Neural crest cell (in vitro differentiated cells): ENCODE measurements at regions not wholly inside any gene's neighbourhood (a gene's known extent, or its start where the extent isn't known, plus 50 kb on each side); places are given as distances from the start of the nearest gene placed in this dataset.

Source experiments
- DNase-seq: peaks from one replicate; pipeline ENCODE4 v3.0.0; 2021; ENCODE audit warnings: low read depth, mixed read lengths, low spot score
- H3K27ac Mint-ChIP-seq: one replicate; pipeline ENCODE4 v1.8.0; 2021; ENCODE audit warnings: mild to moderate bottlenecking, mixed read lengths; ENCODE audit not compliant: unreplicated experiment
- H3K27me3 Mint-ChIP-seq: 2 replicates; pipeline ENCODE4 v1.8.0; 2021; ENCODE audit warnings: low read depth, mild to moderate bottlenecking, mixed read lengths
- H3K36me3 Mint-ChIP-seq: 2 replicates; pipeline ENCODE4 v1.8.0; 2021; ENCODE audit warnings: low read depth, mild to moderate bottlenecking, mixed read lengths
- H3K4me1 Mint-ChIP-seq: 2 replicates; pipeline ENCODE4 v1.8.0; 2021; ENCODE audit warnings: mixed read lengths
- H3K4me3 Mint-ChIP-seq: one replicate; pipeline ENCODE4 v1.8.0; 2021; ENCODE audit warnings: mild to moderate bottlenecking, mixed read lengths
- H3K9me3 Mint-ChIP-seq: 2 replicates; pipeline ENCODE4 v1.8.0; 2021; ENCODE audit warnings: mixed read lengths
- CTCF ChIP-seq: fragments of 200-600 bp; sonication (generic); conservative IDR thresholded peaks from 2 replicates; pipeline ENCODE4 v1.5.0; 2021; ENCODE audit warnings: antibody characterized with exemption, mild to moderate bottlenecking

DNA sequence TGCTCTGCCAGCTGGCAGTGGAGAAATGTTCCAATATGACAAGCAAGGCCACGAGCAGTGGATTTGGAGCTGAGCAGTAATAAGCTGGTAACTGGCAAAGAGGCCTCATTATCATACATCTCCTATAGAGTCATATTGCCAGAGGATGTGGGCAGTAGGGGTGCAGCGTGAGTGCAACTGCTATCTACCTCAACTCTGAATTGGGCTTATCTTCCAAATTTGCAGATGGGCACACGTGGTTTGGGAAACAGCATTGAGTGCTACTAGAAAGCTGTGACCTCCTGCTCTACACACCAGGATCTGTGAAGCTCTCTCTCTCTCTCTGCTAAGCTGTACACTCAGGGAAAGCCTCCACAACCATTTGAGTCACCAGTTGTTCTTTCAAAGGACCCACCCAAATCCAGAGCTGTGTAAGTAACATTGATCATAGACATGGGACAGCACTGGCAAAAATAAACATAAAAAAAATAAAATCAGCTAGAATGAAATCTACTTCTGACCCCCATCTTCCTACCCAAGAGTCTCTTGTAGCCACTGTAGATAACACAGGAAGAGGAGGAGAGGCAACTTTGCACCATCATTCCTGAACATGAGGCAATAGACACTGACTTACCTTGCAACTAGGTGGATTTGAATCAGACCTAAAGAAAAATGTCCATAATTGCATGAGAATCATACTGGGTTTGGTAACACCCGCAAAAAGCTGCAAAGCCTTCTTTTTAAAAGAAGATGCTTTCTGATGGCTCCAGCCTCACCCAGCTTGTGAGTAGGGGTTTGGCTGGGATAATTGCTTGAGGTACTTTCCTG is 82.9 kb upstream of the THBS1 start:
- Mint-ChIP-seq H3K36me3 (no peaks in the 10 kb centered on the region), H3K9me3 (no peaks in the 10 kb centered on the region), H3K27me3 (no peaks in the 10 kb centered on the region), H3K4me1 (no peaks in the 10 kb centered on the region), H3K4me3 (no peak overlapping the region), H3K27ac (no peak overlapping the region)
- DNase-seq = no peak
- TF ChIP-seq CTCF = no peak

DNA sequence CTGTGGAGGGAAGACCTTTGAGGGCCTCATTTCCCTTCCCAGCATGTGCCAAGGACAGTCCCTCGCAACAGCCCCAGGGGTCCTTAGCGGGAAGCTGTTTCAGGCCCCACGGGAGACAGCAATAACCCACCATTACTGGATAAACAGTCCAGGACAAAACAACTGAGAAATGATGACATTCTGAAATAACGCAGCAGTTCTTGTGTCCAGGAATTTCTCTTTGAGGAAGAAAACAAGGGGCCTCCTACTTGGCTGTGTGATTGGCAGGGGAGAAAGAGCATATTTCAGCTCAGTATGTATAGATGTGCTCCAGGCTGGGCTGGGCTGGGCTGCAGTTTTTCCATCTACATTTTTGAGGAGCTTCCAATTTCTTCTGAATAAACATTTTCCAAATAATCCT is 82.2 kb upstream of the THBS1 start:
- Mint-ChIP-seq H3K27me3 (no peaks in the 10 kb centered on the region), H3K9me3 (no peaks in the 10 kb centered on the region), H3K4me1 (no peaks in the 10 kb centered on the region), H3K4me3 (no peak overlapping the region), H3K36me3 (no peaks in the 10 kb centered on the region), H3K27ac (no peak overlapping the region)
- no peak for TF ChIP-seq CTCF
- no peak for DNase-seq

DNA sequence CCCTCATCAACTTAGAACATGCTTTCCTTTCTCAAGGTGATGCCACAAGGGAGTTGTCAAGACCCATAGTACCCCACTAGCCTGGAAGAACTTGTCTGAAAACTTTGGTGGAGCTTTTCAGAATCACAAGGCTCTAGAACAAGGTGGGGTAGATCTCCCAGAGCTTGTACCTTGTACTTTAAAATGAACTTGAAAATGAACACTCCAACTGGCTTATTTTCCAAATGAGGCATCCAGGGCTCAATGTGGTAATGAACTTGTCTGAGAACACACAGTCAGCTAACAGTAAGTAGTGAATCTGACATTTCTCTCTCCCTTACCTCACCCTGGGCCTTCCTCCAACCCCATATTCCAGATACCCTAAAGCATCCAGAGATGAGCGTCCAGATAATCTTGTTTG is 81.8 kb upstream of the THBS1 start:
- Mint-ChIP-seq H3K4me3 (no peak overlapping the region), H3K4me1 (no peaks in the 10 kb centered on the region), H3K36me3 (no peaks in the 10 kb centered on the region), H3K27ac (no peak overlapping the region), H3K27me3 (no peaks in the 10 kb centered on the region), H3K9me3 (no peaks in the 10 kb centered on the region)
- no peak for DNase-seq
- no peak for TF ChIP-seq CTCF

- no peak overlapping the region for H3K27ac Mint-ChIP-seq
- no peaks in the 10 kb centered on the region for H3K27me3 Mint-ChIP-seq
- H3K9me3 Mint-ChIP-seq = no peaks in the 10 kb centered on the region
- no peak for DNase-seq
- TF ChIP-seq CTCF = no peak
- no peaks in the 10 kb centered on the region for H3K36me3 Mint-ChIP-seq
- no peaks in the 10 kb centered on the region for H3K4me1 Mint-ChIP-seq
- H3K4me3 Mint-ChIP-seq = no peak overlapping the region
Measured at GRCh38 chr15:39499681-39500080, 81.2 kb upstream of the THBS1 start.

GRCh38 chr15:39501366-39502081 is 79.4 kb upstream of the THBS1 start:
- H3K4me1 Mint-ChIP-seq = no peaks in the 10 kb centered on the region
- H3K36me3 Mint-ChIP-seq = no peaks in the 10 kb centered on the region

More at GRCh38 chr15:39501366-39502081, 79.4 kb upstream of the THBS1 start:
- no peak for TF ChIP-seq CTCF
- Mint-ChIP-seq H3K4me3 (no peak overlapping the region), H3K27me3 (no peaks in the 10 kb centered on the region), H3K27ac (no peak overlapping the region), H3K9me3 (no peaks in the 10 kb centered on the region)
- no peak for DNase-seq
